ENCODE measurements at regions not wholly inside any gene's neighbourhood (a gene's known extent, or its start where the extent isn't known, plus 50 kb on each side); places are given as distances from the start of the nearest gene placed in this dataset.

GRCh38 chr15:101558221-101558941 lies 68.9 kb upstream of the PCSK6 start:
- in situ Hi-C loops (cut with HindIII; ENCODE audit: extremely low pct_ligation_motif_present, low pct_unique_long_range_greater_than_20kb): no loop called here
- ChIA-PET POLR2A (interaction anchor here (1.9 kb wide), 1 partner anchor 30 kb away, joined by 12 read pairs; no protein-coding TSS in a partner anchor), CTCF (ENCODE audit: low intra/inter-chr PET ratio, low total read pairs) (no interaction called here)
- FAIRE-seq (peak; percentile 91), ATAC-seq (peak; percentile 69), DNase-seq (ENCODE audit: low spot score) (peak; percentile 83)
- H3K4me3 ChIP-seq (replicated peaks in 1 of 3; ENCODE audit: insufficient read depth in 1 of 3, low read depth in 2 of 3, low read length in 3 of 3): peak overlapping the region in 2 of 3 experiments; percentile 36 to 48; a peak in 4 of 6 replicates
- H3K27ac ChIP-seq (ENCODE audit: extremely low read length, insufficient read depth, low read length): peak overlapping the region; percentile 47
- no TSS peak for BruUV-seq (replicated peaks)
- H3K9ac ChIP-seq (ENCODE audit: insufficient read depth, low read depth, low read length): no peak overlapping the region
- H3K79me2 ChIP-seq (ENCODE audit: insufficient read depth, low read length): no peaks in the 10 kb centered on the region
- intact Hi-C loops (cut with micrococcal nuclease; ENCODE audit: unreplicated experiment): no loop called here
- peaks cover 0 to 5% of the 10 kb centered on the region in 2 experiments; a peak in 1 of 5 replicates for H3K36me3 ChIP-seq (replicated peaks in 1 of 2; ENCODE audit: control insufficient read depth in 1 of 2, insufficient read depth in 2 of 2, low read length in 2 of 2)
- H3K4me1 ChIP-seq (ENCODE audit: insufficient read depth, low read length): peaks cover 31% of the 10 kb centered on the region
- 0 out of 5 replicates have a peak, but pooled peaks cover 0 to 1% of the 10 kb centered on the region in 2 experiments for H3K27me3 ChIP-seq (ENCODE audit: control insufficient read depth in 1 of 2, insufficient read depth in 2 of 2, low read length in 2 of 2)
- no peaks in the 10 kb centered on the region for H4K20me1 ChIP-seq (ENCODE audit: insufficient read depth, low read length)
- peak overlapping the region; percentile 68 for H3K4me2 ChIP-seq (ENCODE audit: low read depth, low read length)
- no peaks in the 10 kb centered on the region for H3K9me3 ChIP-seq (ENCODE audit: low read length)
- H2AFZ ChIP-seq (ENCODE audit: low read length): no peak overlapping the region
- 47% methylated on average over 11 of the region's 12 CpGs for WGBS (ENCODE audit: low lambda C conversion rate)
- TF ChIP-seq SATB2 (CRISPR knock-in tag; IDR thresholded peaks at IDR 0.05) (no peak), ZNF496 (CRISPR knock-in tag; IDR thresholded peaks at IDR 0.05; ENCODE audit: insufficient replicate concordance) (no peak), ATRX (CRISPR knock-in tag; IDR thresholded peaks at IDR 0.05; ENCODE audit: borderline replicate concordance) (no peak), ZBTB4 (CRISPR knock-in tag; IDR thresholded peaks at IDR 0.05; ENCODE audit: borderline replicate concordance) (no peak), SYNCRIP (IDR thresholded peaks at IDR 0.05; ENCODE audit: insufficient read depth, low read depth, low read length) (no peak), ZNF121 (CRISPR knock-in tag; IDR thresholded peaks at IDR 0.05) (no peak), ZNF780A (CRISPR knock-in tag; IDR thresholded peaks at IDR 0.05) (no peak), ZBTB40 (IDR thresholded peaks at IDR 0.05) (no peak), ZBTB40 (CRISPR knock-in tag; IDR thresholded peaks at IDR 0.05) (no peak), MYC (CRISPR knock-in tag; IDR thresholded peaks at IDR 0.05; ENCODE audit: borderline replicate concordance) (0 out of 2 replicates have a peak, but pooled peaks have one; percentile 25)
- TF ChIP-seq, protein P1, sequence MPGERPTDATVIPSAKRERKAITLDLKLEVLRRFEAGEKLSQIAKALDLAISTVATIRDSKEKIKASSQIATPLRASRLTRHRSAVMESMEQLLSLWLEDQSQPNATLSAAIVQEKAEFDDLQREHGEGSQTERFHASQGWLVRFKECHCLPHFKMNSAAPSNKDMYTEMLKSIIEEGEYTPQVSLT (CRISPR knock-in tag; IDR thresholded peaks at IDR 0.05; ENCODE audit: borderline replicate concordance, low read depth): no peak
